Epithelial cell of prostate (primary cell): ENCODE measurements at regions not wholly inside any gene's neighbourhood (a gene's known extent, or its start where the extent isn't known, plus 50 kb on each side); places are given as distances from the start of the nearest gene placed in this dataset.
"Not testable (repeated sequence)": the region's sequence is repeated elsewhere in the genome, so short reads cannot be mapped to it uniquely, and the experiment has no call there.

ENCODE experiments used
- DNase-seq: peaks from one replicate; pipeline ENCODE4 v3.0.0-alpha.2; 2011; ENCODE audit warnings: low read depth, low spot score
- H3K27ac ChIP-seq: fragments of 450-650 bp; 2 replicates; pipeline ENCODE4 v1.5.1; 2017; ENCODE audit warnings: mild to moderate bottlenecking

DNA sequence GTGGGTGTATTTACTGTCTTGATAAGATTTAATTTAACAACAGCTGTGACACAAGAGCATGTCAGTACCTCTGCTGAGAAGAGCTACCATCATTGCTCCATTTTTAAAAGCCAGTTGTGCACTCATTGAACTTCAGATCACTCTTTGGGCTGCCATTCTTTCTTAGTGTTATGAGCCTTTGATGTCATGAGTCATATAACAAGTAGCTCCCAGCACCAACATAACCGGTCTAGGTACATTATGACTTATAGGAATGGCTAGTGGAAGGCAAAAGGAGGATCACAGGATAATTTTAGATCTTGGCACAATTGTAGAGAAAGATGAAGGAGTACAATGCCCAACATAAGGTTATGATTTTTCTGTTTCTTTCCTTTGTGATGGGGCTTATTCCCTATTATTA is 170.8 kb upstream of the FBN2 start:
- DNase-seq = peak; percentile 80
- no peak overlapping the region for H3K27ac ChIP-seq

DNA sequence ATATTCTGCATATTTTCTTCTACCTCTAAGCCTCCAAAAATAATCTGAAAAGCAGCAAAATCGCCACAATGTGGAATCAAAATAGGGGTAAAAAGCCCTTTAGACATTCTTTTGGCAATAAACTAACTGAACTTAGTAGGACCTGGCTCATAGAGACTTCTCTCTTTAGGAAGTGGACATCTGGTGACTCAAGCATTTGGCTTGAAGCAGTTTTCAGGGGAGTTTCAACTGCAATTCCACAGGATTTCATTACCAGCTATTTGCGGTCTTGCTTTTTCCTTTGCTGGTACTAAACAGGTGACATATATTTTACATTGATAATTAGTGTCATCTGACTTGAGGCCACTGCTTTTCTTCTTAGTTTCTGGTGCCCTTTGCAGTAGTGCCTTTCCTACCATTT is 173.2 kb upstream of the FBN2 start:
- H3K27ac ChIP-seq = no peak overlapping the region
- DNase-seq = no peak

DNA sequence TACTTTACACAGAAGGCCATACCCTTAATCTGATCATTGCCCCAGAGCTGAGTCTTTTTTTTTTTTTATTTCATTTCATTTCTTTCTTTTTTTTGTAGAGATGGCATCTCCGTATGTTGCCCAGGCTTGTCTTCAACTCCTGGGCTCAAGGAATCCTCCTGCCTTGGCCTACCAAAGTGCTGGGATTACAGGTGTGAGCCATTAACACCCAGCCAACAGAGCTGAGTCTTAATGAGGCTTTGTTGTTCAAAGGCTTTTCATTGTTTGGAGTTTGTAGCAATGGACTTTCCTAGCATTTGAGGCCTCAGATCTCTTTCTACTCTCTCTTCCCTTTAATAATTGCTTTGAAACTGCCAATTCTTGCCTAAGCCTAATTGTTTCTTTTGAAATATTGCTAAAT is 176.5 kb upstream of the FBN2 start:
- no peak for DNase-seq
- no peak overlapping the region for H3K27ac ChIP-seq

DNA sequence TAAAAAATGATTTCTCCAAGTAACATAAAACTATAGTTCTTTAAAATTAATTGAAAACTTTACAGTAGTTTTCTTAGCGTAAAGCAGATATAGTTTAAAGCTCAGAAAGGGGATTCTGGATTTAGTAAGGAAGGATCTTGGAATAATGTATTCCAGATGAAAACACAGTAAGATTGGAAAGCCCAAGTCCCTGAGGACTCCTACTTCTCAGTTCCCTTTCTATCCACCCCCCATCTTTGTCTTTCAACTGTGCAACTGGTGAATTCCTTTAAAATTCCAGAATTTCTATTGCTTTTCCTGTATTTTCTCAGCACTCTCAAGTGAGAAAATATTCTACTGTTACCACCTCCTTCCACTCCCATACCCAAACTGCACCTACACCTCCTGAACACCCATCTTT is 184.5 kb upstream of the FBN2 start:
- H3K27ac ChIP-seq = no peak overlapping the region
- no peak for DNase-seq

DNA sequence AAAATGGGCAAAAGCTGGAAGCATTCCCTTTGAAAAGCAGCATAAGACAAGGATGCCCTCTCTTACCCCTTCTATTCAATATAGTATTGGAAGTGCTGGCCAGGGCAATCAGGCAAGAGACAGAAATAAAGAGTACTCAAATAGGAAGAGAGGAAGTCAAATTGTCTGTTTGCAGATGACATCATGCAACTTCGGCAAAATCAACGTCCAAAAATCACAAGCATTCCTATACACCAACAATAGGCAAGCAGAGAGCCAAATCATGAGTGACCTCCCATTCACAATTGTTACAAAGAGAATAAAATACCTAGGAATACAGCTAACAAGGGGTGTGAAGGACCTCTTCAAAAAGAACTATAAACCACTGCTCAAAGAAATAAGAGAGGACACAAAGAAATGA is 192.0 kb upstream of the FBN2 start:
- not testable (repeated sequence) for H3K27ac ChIP-seq

DNA sequence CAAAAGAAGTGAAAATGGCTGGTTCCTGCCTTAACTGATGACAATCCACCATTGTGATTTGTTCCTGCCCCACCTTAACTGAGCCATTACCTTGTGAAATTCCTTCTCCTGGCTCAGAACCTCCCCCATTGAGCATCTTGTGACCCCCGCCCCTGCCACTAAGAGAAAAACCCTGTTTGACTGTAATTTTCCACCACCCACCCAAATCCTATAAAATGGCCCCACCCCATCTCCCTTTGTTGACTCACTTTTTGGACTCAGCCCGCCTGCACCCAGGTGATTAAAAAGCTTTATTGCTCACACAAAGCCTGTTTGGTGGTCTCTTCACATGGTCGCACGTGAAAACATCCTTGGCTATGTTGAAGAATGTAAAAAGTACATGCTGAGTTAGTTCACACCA is 197.6 kb upstream of the FBN2 start:
- H3K27ac ChIP-seq = peak overlapping the region; percentile 0
- DNase-seq = not testable (repeated sequence)

More for the DNA sequence above, 192.0 kb upstream of the FBN2 start:
- not testable (repeated sequence) for DNase-seq

- peak; percentile 8 for DNase-seq
- H3K27ac ChIP-seq = no peak overlapping the region
These were observed 198.5 kb upstream of the FBN2 start for GRCh38 chr5:128736553-128736952.

DNA sequence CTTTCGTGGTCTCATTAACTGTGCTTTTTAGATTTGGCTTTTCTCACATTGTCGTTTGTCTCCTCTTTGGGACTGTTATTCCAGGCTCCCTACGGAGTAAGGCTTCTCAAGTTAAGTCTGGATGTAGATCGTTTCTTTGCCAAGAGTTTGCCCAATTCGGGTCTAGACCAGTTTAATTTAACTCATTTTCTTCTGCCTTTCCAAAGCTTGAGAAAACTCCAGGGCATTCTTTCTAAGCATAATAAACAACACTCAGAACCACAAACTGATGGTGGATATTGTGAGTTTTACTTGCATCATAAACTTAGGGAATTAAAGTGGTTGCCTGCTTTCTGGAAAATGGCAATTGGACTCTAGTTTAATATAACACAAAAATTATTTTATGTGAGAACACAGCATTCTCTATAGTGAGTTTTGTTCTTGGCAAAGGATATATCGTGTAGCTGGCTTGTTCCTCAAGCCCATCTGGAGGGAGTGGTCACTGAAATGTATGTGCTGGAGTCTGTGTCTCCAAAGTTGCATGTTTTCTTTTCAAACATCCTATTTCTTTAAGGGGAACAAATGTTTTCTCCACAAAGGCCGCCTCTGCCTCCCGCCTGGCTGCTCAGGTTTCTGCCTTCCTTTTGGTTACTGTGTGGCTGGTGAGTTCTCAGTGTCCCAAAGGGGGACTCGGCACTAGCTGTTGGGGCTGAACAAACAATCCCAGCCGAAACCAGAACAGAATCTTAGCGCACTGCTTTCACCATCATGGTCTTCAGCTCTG is 211.3 kb upstream of the FBN2 start:
- no peak for DNase-seq
- no peak overlapping the region for H3K27ac ChIP-seq

DNA sequence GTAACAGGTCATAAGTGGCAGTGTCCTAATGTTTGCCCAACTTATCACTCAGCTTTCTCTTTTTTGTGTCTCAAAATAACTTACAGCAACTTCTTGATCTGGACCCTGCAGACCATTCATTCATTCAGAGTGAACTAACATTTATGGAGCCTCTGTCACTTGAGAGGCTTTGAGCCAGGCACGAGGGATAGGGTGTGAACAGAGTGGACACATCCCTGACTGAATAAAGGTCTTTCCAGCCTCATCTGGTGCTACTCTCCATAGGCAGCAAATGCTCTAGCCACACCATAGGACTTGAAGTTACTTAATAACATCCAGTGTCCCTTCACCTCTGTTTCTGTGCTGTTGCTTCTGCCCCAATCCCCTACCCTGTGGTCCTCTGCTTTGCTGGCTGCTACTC is 212.1 kb upstream of the FBN2 start:
- H3K27ac ChIP-seq = no peak overlapping the region
- no peak for DNase-seq

- no peak for DNase-seq
- H3K27ac ChIP-seq = no peak overlapping the region
These were observed 207.9 kb upstream of the SLC27A6 start for GRCh38 chr5:128757196-128757959.

- H3K27ac ChIP-seq = no peak overlapping the region
- no peak for DNase-seq
These were observed 202.5 kb upstream of the SLC27A6 start for GRCh38 chr5:128762661-128763306.

GRCh38 chr5:128763321-128763720 is 202.0 kb upstream of the SLC27A6 start:
- no peak for DNase-seq
- no peak overlapping the region for H3K27ac ChIP-seq

DNA sequence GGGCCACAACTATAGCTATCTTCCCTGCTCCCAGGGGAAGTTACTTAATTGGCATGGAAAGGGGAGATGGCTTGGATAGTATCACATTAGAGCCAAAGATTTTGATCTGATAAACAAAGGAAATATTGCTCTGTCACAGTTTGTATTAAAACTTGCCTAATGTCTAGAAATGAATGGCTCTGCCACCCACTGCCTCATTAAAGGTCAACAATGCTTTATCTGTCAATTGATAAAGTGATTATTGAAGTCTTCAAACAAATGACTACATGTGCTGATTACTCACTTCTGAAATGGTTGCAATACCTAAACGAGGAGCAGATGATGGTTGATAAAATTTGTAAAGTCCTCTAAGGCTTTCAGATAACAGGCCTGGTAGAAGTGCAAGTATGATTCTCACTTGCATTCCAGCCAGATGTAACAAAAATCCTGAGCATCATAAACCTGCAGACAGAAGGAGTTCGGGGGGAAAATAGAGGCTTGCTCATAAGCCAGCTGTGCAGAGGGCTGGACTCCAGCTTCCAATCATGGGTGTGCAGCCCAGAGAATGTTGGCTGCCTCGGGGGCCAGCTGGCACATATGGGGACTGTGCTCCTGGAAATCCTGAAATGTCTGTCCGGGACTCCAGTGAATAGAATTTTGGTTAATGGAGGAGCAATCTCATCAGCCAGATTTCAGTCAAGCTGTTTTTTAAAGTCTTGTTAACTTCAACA is 200.5 kb upstream of the SLC27A6 start:
- DNase-seq = no peak
- H3K27ac ChIP-seq = no peak overlapping the region

DNA sequence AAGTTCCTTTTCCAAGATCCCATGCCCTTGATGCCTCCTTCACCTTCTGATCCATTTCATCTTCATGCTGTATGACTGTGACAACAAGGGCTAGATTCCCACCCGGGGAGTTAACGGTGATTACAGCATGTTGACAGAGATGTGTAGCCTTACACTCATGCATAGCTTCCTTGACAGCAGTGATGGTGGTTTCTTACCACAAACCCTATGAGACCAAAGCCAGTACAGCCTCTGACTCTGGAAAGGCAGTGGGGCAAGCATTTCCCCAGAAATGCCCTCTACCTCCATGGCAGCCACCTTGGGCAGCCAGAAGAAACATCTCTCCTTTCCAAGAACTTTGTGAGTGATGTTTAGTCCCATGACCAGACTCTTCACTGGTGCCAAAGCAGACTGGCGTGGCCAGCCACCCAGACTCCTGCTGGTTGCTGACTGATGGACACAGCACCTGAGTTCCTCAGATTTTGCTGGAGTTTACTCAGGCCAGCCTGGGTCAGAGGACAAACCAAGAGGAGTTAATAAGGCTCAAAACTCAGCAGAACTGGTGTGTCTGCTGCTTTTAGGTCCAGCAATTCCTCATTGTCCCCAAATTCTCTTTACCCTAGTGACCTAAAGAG is 199.7 kb upstream of the SLC27A6 start:
- no peak overlapping the region for H3K27ac ChIP-seq
- DNase-seq = no peak

- no peak for DNase-seq
- no peak overlapping the region for H3K27ac ChIP-seq
These were observed 198.9 kb upstream of the SLC27A6 start for GRCh38 chr5:128766406-128766805.

GRCh38 chr5:128770907-128771306 is 194.4 kb upstream of the SLC27A6 start:
- DNase-seq = no peak
- H3K27ac ChIP-seq = no peak overlapping the region

- no peak overlapping the region for H3K27ac ChIP-seq
- DNase-seq = no peak
These were observed 192.9 kb upstream of the SLC27A6 start for GRCh38 chr5:128772356-128772755.

DNA sequence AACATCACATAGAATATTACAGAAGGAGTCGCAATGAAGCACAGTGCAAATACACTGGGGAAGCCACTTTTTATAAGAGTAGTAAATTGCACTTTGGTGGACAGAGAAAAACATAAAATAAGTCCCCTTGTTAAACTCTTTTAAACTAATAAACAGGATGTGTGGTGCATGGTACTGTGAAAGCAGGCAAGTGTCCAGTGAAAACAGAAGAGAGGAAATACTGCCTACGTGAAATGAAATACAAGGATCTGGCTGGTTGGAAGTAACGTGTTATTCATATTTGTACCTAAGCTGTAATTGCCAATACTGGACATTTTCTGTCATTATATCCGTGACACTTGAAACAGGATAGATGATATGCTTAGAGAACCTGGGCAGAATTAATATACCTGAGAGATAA is 191.9 kb upstream of the SLC27A6 start:
- no peak overlapping the region for H3K27ac ChIP-seq
- DNase-seq = no peak

DNA sequence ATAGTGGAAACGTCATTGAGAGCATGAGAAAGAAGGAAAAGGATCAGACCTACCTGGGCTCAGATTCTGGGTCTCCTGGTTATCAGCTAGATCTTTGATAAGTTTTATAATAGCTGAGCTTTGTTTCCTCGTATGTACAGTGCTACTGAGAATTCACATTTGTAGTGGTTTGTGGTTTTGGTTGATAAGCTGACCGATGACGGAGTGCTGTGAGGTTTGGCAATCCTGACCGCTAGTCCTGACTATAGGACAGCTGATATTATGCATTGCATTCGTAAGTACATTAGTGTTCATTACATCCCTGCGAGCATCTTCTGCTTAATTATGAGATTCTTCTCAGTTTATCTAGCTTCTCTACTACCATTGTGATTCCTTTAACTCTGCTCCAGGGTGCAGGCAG is 190.7 kb upstream of the SLC27A6 start:
- no peak overlapping the region for H3K27ac ChIP-seq

GRCh38 chr5:128775558-128775957 is 189.7 kb upstream of the SLC27A6 start:
- no peak for DNase-seq
- H3K27ac ChIP-seq = no peak overlapping the region

More for the DNA sequence above, 190.7 kb upstream of the SLC27A6 start:
- DNase-seq = no peak
